DND-41 (cell line): ENCODE measurements at regions not wholly inside any gene's neighbourhood (a gene's known extent, or its start where the extent isn't known, plus 50 kb on each side); places are given as distances from the start of the nearest gene placed in this dataset.

Experiments
- EZH2 ChIP-seq: IDR thresholded peaks from 3 replicates; pipeline ENCODE4 v1.6.1; 2012; ENCODE audit warnings: borderline replicate concordance, low read depth, mild to moderate bottlenecking, moderate library complexity, low read length, inconsistent platforms; ENCODE audit not compliant: severe bottlenecking
- TF ChIP-seq, protein P1 (sequence below): IDR thresholded peaks from 2 replicates; pipeline ENCODE4 v1.5.1; 2012; ENCODE audit warnings: borderline replicate concordance, low read length, moderate library complexity, mild to moderate bottlenecking; ENCODE audit not compliant: poor library complexity, severe bottlenecking; ENCODE audit errors: extremely low read depth

DNA sequence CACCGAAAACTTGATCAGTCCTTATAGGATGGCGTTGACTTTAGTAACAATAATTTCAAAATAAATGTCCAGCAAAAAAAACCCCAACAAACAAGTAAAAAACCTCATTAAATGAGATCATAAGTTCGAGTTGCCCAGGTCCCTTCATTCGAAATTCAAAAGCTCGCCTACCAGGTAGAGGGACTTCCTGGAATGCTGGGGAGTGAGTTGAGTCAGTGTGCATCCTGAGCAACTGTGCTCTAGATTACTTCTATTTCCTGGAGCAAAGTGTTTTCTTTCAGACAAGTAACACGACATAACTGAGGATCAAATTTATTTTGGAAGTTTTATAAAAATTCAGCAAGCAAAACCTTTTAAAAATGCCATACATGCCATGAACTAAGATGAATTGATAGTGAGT lies 511.9 kb upstream of the CITED2 start:
- TF ChIP-seq, protein P1, sequence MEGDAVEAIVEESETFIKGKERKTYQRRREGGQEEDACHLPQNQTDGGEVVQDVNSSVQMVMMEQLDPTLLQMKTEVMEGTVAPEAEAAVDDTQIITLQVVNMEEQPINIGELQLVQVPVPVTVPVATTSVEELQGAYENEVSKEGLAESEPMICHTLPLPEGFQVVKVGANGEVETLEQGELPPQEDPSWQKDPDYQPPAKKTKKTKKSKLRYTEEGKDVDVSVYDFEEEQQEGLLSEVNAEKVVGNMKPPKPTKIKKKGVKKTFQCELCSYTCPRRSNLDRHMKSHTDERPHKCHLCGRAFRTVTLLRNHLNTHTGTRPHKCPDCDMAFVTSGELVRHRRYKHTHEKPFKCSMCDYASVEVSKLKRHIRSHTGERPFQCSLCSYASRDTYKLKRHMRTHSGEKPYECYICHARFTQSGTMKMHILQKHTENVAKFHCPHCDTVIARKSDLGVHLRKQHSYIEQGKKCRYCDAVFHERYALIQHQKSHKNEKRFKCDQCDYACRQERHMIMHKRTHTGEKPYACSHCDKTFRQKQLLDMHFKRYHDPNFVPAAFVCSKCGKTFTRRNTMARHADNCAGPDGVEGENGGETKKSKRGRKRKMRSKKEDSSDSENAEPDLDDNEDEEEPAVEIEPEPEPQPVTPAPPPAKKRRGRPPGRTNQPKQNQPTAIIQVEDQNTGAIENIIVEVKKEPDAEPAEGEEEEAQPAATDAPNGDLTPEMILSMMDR: no peak
- no peak for TF ChIP-seq EZH2
